HG02884 (cell line): ENCODE measurements at regions not wholly inside any gene's neighbourhood (a gene's known extent, or its start where the extent isn't known, plus 50 kb on each side); places are given as distances from the start of the nearest gene placed in this dataset.
"Not testable (repeated sequence)": the region's sequence is repeated elsewhere in the genome, so short reads cannot be mapped to it uniquely, and the experiment has no call there.

ENCODE experiments used
- ATAC-seq: cut with Tn5 transposase; IDR thresholded peaks from one replicate; pipeline ENCODE4 v1.9.1; 2021; ENCODE audit warnings: mild to moderate bottlenecking, moderate library complexity; ENCODE audit not compliant: unreplicated experiment

GRCh38 chr12:131272283-131272814 lies 318.6 kb downstream of the ADGRD1 start:
- ATAC-seq: not testable (repeated sequence)

GRCh38 chr12:131273291-131273845 lies 319.7 kb downstream of the ADGRD1 start:
- no peak for ATAC-seq

DNA sequence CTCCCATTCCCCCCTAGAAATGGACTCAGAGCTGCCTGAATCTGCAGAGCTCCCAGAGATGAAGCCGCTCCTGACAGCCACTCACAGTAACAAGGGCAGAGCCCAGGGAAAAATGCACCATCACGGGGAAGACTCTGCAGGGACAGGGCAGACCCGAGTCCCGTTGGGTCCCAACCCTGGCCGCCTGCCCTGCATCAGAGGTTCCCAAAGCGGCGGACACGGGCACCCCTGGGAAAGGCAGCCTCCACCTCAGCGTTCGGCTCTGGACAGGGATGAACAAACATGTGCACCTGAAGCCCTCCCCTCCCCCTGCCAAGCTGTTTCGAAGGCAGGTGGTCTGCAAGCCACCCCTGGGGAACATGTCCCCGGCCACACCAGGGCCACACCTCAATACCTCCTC lies 320.4 kb downstream of the ADGRD1 start:
- ATAC-seq: no peak

GRCh38 chr12:131274906-131275305 lies 321.2 kb downstream of the ADGRD1 start:
- no peak for ATAC-seq

DNA sequence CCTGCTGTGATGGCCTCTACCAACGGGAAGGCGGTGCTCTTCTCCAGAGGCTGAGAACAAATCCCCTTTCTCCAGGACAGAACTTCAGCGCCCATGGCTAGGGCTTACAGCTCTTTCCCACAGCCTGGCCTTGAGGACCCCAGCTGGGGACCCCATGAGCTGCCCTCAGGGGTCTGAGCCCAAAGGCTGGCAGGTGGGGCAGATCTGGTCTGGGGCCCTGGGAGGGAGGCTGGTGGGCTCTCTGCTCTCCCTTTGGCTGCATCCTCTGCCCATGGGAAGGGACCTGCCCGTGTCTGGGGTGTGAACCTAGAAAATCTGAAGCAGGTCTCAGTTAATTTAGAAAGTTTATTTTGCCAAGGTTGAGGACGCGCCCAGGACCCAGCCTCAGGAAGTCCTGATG lies 322.1 kb downstream of the ADGRD1 start:
- no peak for ATAC-seq

GRCh38 chr12:131276501-131277185 lies 322.9 kb downstream of the ADGRD1 start:
- ATAC-seq: no peak

DNA sequence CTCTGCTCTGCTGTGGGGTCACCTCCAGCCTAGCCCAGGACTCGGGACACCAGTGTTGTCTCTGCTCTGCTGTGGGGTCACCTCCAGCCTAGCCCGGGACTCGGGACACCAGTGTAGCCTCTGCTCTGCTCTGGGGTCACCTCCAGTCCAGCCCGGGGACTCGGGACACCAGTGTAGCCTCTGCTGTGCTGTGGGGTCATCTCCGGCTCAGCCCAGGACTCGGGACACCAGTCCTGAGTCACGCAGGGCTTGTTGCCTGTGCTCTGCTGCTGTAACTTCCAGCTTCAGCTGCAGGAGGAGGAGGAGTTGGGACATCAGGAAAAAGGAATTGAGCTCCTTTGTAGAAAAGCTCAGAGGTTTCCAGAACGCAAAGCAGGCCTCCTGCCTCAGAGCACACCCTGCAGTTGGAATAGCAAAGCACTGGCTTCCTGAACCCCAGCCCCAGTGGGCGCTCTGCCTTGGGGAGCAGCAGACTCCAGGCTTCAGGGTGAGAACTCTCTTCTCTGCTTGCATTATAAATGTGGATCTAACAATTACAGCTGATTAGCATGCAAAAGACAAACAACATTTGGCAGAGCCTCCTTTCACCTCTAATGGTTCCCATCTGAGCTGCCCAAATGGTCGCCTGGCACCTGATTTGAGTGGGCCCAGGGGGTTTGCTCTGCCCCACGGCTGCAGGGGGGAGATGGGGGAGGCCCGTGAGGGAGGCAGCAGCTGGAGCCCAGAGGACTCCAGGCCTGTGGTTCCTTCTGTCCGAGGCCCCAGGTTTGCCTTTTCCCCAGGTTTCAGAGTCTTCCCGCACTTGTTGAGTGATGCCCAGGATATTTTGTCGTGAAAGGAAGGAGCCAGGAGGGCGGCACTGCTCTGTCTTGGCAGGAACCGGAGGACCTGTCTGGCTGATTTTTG lies 323.7 kb downstream of the ADGRD1 start:
- not testable (repeated sequence) for ATAC-seq

GRCh38 chr12:131278451-131279115 lies 324.9 kb downstream of the ADGRD1 start:
- ATAC-seq: not testable (repeated sequence)

DNA sequence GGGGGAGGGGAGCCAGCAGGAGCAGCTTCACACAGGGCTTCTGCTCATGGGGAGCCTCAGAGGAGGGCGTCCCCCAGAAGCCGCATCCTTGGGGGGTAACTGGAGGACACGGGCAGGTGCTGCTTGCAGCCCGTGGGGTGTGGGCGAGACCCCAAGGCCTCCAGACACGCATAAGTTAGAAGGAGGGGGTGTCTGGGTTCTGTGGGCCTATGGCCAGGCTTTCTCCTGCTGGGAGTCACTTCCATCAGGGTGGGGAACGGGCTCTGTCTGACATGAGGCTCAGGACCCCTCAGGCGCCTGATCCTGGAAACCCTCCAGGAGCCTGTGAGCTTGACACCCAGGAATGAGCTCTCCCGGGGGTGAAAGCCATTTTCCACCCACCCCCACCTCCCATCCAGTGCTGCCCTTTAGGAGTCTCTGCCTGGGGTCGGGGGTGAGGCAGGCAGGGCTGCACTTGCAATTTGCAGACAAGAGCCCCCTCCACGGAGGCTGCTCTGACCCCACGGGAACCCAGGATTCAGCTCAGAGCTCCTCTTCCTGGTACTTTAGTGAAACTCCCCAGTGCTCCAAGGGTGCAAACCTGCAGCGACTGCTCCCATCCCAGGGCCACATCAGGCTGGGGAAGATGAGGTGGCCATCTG lies 325.7 kb downstream of the ADGRD1 start:
- no peak for ATAC-seq

DNA sequence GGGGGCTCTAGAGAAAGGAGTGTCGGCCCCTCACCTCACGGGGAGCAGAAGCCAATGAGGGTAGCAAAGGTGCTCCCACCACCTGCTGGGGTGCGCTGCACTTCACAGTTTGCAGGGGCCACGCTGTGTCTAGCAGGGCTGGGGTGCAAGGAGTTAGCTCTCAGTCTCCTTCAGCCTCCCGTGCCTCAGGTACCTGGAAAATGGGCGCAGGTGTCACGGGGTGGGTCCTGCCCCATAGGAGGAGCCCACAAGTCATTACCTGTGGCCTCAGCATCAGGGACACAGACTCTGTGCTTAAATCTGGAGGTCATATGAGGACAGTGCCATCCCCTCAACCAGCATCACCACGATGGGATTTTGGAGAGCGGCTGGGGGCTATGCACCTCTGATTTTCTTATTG lies 326.7 kb downstream of the ADGRD1 start:
- ATAC-seq: no peak

DNA sequence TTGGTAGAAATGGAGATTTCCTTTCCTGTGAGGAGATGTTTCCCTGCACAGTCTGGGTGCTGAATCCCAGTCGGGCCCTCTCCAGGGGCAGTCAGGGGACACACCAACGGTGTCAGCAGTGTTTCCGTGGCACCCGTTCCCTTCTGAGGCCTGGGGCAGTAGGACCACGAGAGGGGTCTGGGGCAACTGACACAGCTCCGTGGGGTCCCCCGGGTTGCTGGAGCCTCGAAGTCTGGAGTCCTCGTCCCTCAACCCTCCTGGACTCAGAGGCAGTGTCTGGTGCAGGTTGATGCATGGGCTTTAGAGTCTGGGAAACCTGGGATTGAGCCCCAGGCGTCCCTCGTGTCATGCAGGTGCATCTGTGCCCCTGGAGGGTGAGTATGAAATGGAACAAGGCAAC lies 327.3 kb downstream of the ADGRD1 start:
- ATAC-seq: no peak

DNA sequence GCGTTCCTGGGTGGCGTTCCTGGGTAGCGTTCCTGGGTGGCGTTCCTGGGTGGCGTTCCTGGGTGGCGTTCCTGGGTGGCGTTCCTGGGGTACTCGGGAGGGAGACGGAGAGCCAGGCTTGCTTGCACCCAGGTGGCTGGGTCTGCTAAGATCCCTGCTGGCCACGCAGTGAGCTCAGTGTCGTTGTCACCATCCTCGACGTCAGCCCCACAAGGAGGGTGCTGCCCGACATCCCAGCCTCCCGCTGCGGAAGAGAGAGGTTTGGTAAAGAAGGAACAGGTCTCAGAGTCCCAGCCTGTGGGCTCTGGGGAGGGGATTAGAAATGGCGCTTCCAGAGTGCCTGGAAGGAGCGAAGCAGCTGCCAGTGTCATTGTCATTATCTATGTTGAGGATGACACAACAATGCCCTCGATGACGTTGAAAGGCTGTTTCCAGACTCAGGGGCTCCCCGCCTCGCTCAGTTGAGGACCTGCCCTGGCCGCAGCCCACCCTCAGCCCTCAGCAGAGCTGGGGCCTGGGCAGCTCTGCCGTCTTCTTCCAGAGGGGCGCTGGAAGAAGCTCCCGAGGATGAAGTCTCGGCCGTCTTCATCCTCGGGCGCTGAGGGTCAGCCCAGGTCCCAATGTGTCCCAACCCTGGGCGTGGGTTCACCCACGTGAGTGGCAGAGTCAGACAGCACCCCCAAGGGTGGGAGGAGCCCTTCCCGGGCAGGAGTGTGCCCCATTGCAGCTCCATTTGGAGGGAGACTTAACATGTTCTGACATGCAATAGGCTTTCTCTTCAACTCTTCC lies 328.8 kb downstream of the ADGRD1 start:
- no peak for ATAC-seq

- no peak for ATAC-seq
Observed at GRCh38 chr12:131283191-131283861, 329.6 kb downstream of the ADGRD1 start.

- not testable (repeated sequence) for ATAC-seq
Observed at GRCh38 chr12:131283862-131284825, 330.4 kb downstream of the ADGRD1 start.

DNA sequence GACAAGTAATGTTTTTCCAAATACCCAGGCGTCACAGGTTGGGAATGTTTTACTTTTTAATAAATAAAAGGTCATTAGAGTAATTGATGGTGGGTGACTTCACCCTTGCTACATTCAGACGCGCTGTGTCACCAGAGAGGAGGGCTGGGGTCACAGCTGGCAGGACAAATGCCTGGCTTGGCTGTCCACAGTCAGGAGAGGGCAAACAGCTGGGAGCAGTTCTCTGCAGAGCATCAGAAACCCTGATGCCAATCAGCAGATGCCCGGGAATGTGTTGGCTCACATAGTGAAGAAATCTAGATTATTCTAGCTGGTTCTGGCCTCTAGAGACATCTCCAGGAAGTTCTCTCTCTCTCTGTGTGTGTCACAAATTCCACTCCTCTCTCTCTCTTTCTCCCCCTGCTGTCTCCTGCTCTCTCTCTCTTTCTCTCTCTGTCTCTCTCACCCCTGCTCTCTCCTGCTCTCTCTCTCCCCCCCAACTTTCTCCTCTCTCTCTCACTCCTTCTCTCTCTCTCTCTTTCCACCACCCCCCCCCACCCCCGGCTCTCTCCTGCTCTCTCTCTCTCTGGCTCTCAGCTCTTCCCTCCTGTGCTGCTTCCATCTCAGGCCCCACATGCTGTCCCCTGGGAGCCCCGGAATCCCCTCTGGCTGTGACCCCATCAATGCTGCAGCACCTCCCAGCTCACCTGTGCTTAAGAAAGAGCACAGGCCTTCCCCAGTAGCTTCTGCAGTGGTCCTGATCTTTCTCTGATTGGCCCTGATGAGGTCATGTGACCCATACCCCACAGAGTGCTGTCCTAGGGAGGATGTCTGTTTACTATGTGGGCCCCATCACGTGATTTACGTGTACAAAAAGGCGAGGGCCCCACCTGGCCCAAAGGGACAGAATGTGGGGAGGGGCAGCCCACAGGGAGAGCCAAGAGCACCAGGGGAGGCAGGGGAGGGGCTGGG lies 331.5 kb downstream of the ADGRD1 start:
- ATAC-seq: not testable (repeated sequence)

- not testable (repeated sequence) for ATAC-seq
Observed at GRCh38 chr12:131285905-131286295, 332.2 kb downstream of the ADGRD1 start.

DNA sequence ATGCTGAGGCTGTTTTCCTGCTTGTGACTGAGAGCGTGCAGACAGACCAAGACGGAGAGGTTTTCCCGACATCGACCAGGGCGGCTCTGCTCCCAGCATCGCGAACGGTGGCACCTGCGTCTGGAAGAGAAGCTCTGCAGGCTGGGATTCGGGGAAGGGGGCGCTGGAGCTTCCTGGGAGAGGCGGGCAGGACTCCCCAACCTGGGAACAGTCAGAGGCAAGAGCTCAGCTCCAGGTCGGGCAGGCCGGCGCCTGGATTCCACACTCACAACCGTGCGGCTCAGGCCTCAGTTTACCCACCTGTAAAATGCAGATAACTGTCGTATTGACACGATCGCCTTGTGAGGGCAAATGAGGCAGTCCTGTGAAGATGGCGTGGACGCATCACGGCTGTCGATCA lies 332.6 kb downstream of the ADGRD1 start:
- ATAC-seq: not testable (repeated sequence)
